ENCODE measurements at regions not wholly inside any gene's neighbourhood (a gene's known extent, or its start where the extent isn't known, plus 50 kb on each side); places are given as distances from the start of the nearest gene placed in this dataset.

GRCh38 chr7:50159154-50159553 lies 66.1 kb upstream of the ZPBP start:
- no peak overlapping the region for H3K4me3 ChIP-seq (replicated peaks in 1 of 2; ENCODE audit: low read depth in 2 of 2, low read length in 2 of 2)

GRCh38 chr7:50156706-50157105 lies 63.7 kb upstream of the ZPBP start:
- DNase-seq (ENCODE audit: low read depth in 2 of 2), result no peak
- no peak for TF ChIP-seq CTCF (IDR thresholded peaks at IDR 0.05; ENCODE audit: low read depth, low read length)
- H3K4me3 ChIP-seq (replicated peaks in 1 of 2; ENCODE audit: low read depth in 2 of 2, low read length in 2 of 2), result no peak overlapping the region

More at GRCh38 chr7:50159154-50159553, 66.1 kb upstream of the ZPBP start:
- no peak for DNase-seq (ENCODE audit: low read depth in 2 of 2)
- TF ChIP-seq CTCF (IDR thresholded peaks at IDR 0.05; ENCODE audit: low read depth, low read length), result no peak

- no peak overlapping the region for H3K4me3 ChIP-seq (replicated peaks in 1 of 2; ENCODE audit: low read depth in 2 of 2, low read length in 2 of 2)
- DNase-seq (ENCODE audit: low read depth in 2 of 2), result no peak
- TF ChIP-seq CTCF (IDR thresholded peaks at IDR 0.05; ENCODE audit: low read depth, low read length), result no peak
These were observed 63.1 kb upstream of the ZPBP start for GRCh38 chr7:50156163-50156562.

GRCh38 chr7:50155755-50156154 lies 62.7 kb upstream of the ZPBP start:
- no peak for TF ChIP-seq CTCF (IDR thresholded peaks at IDR 0.05; ENCODE audit: low read depth, low read length)
- DNase-seq (ENCODE audit: low read depth in 2 of 2), result no peak

GRCh38 chr7:50153995-50154394 lies 60.9 kb upstream of the ZPBP start:
- no peak for TF ChIP-seq CTCF (IDR thresholded peaks at IDR 0.05; ENCODE audit: low read depth, low read length)
- no peak overlapping the region for H3K4me3 ChIP-seq (replicated peaks in 1 of 2; ENCODE audit: low read depth in 2 of 2, low read length in 2 of 2)
- DNase-seq (ENCODE audit: low read depth in 2 of 2), result no peak

More at GRCh38 chr7:50155755-50156154, 62.7 kb upstream of the ZPBP start:
- H3K4me3 ChIP-seq (replicated peaks in 1 of 2; ENCODE audit: low read depth in 2 of 2, low read length in 2 of 2), result no peak overlapping the region

- TF ChIP-seq CTCF (IDR thresholded peaks at IDR 0.05; ENCODE audit: low read depth, low read length), result no peak
- no peak for DNase-seq (ENCODE audit: low read depth in 2 of 2)
- H3K4me3 ChIP-seq (replicated peaks in 1 of 2; ENCODE audit: low read depth in 2 of 2, low read length in 2 of 2), result no peak overlapping the region
These were observed 60.1 kb upstream of the ZPBP start for GRCh38 chr7:50153148-50153547.

GRCh38 chr7:50152486-50152885 lies 59.4 kb upstream of the ZPBP start:
- no peak for TF ChIP-seq CTCF (IDR thresholded peaks at IDR 0.05; ENCODE audit: low read depth, low read length)
- H3K4me3 ChIP-seq (replicated peaks in 1 of 2; ENCODE audit: low read depth in 2 of 2, low read length in 2 of 2), result no peak overlapping the region
- no peak for DNase-seq (ENCODE audit: low read depth in 2 of 2)

Measured in cardiac fibroblast (primary cell).